ENCODE measurements at regions not wholly inside any gene's neighbourhood (a gene's known extent, or its start where the extent isn't known, plus 50 kb on each side); places are given as distances from the start of the nearest gene placed in this dataset.

DNA sequence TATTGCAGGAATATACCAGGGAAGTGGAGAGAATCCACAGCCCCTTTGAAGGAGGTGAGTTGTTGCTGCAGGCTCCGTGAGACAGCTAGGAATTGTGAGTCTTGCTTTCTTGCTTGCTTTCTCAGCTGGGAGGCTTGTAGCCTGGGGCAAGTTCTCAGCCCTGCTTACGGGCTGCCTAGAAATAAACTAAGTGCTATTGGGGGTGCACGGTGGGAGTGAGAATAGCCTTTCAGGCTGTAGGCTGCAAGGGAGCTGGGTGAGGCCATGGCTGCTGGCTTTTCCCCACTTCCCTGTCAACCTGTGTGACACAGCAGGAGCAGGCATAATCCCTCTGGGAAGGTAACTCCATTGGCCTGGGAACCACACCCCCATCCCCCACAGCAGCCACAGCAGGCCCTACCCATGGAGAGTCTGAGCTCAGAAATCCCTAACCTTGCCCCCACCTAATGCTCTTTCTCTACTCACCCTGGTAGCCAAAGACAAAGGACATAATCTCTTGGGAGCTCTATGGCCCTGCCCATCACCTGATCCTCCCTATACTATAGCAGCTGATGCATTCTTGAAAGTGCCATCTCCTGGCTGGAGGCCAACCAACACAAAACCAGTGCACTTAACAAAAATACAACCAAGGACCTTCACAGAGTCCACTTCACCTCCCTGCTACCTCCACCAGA is 113.0 kb downstream of the MMRN1 start:
- no peak for TF ChIP-seq ZNF274 (IDR thresholded peaks at IDR 0.05; ENCODE audit: low read depth, low read length)
- H3K4me3 ChIP-seq (ENCODE audit: low read length): no peak overlapping the region

DNA sequence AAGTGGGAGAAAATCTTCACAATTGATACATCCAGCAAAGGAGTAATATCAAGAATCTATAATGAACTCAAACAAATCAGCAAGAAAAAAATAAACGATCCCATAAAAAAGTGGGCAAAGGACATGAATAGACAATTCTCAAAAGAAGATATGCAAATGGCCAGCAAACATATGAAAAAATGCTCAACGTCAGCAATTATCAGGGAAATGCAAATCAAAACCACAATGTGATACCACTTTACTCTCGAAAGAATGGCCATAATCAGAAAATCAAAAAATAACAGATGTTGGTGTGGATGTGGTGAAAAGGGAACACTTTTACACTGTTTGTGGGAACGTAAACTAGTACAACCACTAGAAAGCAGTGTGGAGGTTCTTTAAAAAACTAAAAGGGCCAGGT is 114.3 kb upstream of the CCSER1 start:
- no peak for TF ChIP-seq ZNF274 (IDR thresholded peaks at IDR 0.05; ENCODE audit: low read depth, low read length)
- no peak overlapping the region for H3K4me3 ChIP-seq (ENCODE audit: low read length)

DNA sequence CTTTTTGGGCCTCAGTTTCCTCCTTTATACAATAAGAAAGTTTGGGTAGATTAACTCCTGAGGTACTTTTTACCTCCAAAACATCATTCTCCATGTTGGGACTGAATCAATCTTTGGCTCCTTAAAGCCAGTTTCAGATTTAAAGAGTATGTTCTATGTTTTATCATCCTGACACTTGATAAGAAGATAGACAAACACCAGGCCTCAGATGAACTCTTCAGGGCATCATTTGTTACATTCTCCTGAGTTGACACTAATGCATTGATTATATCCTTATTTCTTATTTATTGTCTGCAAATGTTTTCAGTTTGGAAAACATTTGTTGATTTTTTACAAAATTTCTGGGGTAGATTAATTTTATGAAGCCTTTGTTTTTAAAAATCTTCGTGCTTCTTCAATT is 102.7 kb upstream of the CCSER1 start:
- no peak for TF ChIP-seq ZNF274 (IDR thresholded peaks at IDR 0.05; ENCODE audit: low read depth, low read length)

DNA sequence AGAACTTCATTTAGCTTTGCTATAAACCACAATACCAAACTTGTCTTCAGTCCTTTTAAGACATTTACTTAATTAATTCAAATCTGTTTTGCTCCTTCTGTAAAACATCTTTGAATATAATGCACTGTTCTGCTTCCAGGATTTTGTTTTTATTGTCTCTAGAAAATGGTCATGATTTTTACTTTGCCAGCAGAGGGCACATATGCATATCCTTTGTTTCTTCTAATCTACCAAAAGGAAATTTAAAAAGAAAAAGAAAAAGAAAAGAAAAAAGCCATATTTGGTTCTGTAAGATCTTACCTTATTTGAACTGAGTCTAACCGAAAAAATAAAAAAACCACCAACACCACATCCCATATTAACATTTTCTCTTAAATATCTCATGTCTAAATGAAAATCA is 101.9 kb upstream of the CCSER1 start:
- no peak overlapping the region for H3K4me3 ChIP-seq (ENCODE audit: low read length)
- TF ChIP-seq ZNF274 (IDR thresholded peaks at IDR 0.05; ENCODE audit: low read depth, low read length): no peak

More for the DNA sequence above, 102.7 kb upstream of the CCSER1 start:
- H3K4me3 ChIP-seq (ENCODE audit: low read length): no peak overlapping the region

DNA sequence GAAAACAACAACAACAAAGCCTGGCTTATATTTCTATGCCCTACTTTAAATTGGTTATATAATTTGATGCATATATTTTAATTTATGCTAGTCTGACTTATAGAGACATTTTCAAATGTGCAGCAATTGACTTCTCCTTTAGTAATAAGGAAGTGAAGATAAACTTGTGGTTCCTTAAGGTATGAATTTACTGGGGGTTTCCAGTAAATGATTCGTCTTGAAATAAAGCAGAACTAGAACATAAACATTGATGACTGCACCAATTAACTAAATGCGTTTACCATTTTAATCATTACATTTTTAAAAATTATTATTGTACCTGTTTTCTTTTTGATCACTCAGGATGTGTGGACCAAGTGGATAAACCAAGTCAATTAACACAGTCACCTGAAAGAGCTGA is 99.6 kb upstream of the CCSER1 start:
- TF ChIP-seq ZNF274 (IDR thresholded peaks at IDR 0.05; ENCODE audit: low read depth, low read length): no peak
- no peak overlapping the region for H3K4me3 ChIP-seq (ENCODE audit: low read length)

DNA sequence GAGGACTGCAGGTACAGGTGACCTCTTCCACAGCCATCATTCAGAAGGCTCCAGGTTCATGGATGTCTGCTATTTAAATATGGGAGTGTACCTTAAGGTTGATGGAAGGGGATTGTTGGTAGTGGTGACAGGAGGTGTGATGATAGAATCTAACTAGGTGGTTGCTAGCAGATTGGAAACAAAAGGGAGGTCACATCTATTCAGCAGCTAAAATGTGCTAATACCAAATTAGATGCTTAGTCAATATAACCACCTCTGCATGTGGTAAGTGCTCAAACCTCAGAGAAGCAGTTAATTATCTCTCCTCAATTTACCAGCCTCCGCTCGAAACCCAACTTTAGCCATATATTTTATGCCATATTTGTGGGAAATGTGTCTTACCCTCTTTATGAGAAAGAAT is 98.7 kb upstream of the CCSER1 start:
- H3K4me3 ChIP-seq (ENCODE audit: low read length): peak overlapping the region; percentile 11; the same call in 1 of the 2 replicates
- no peak for TF ChIP-seq ZNF274 (IDR thresholded peaks at IDR 0.05; ENCODE audit: low read depth, low read length)

DNA sequence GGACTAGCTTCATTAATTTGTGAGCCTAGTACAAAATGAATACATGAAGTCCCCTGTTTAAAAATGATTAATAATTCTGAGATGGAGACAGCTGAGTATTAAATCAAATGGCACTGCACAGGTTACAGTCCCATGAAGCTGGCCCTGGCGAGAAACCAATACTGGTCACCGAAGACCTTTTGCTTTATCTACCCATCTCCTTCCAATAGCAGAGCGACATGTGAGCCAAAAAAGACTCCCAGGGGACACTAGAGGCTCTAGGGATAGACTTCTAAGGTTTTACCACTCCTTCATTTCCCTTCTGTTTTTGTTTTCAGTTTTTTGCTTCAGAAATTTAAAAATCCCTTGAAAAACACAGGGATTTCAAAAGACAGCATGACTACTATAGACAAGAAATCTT is 97.0 kb upstream of the CCSER1 start:
- no peak for TF ChIP-seq ZNF274 (IDR thresholded peaks at IDR 0.05; ENCODE audit: low read depth, low read length)
- H3K4me3 ChIP-seq (ENCODE audit: low read length): no peak overlapping the region

DNA sequence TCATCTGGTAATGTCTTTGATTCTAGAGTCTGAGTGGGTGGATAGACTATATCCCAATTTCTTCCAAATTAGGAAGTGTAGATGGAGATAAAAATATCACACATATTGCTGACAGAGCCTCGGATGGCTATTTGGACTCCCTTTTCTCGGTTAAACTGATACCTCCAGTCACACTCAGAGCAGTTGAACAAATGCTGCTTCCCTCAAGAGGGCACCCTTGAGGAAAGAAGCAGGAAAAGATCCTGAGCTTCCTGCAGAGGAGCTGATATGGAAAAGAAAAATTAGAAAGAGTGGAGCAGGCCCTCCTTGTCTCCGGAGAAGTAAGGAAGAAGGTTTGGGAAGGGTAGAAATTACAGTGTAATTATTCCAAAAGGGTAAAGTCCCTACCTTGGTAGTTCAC is 96.2 kb upstream of the CCSER1 start:
- no peak for TF ChIP-seq ZNF274 (IDR thresholded peaks at IDR 0.05; ENCODE audit: low read depth, low read length)
- no peak overlapping the region for H3K4me3 ChIP-seq (ENCODE audit: low read length)

DNA sequence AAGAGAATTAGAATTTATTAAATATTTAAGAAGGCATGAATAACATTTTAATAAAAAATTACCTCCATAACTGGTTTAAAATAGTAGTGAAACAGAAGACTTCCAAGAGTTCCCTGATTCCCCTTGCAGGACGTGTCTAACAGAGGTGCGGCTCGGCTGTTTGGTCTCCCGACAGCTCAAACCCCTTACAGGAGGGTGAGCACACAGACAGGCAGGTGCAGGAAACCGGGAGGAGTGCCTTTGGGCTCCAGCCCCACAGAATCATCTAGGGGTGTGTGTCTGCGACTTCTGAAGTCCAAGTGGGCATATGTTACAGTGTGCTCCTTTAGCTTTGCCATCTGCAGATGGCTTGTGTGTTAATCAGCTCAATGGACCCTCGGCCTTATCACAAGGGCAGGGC is 88.1 kb upstream of the CCSER1 start:
- H3K4me3 ChIP-seq (ENCODE audit: low read length): no peak overlapping the region
- TF ChIP-seq ZNF274 (IDR thresholded peaks at IDR 0.05; ENCODE audit: low read depth, low read length): no peak

DNA sequence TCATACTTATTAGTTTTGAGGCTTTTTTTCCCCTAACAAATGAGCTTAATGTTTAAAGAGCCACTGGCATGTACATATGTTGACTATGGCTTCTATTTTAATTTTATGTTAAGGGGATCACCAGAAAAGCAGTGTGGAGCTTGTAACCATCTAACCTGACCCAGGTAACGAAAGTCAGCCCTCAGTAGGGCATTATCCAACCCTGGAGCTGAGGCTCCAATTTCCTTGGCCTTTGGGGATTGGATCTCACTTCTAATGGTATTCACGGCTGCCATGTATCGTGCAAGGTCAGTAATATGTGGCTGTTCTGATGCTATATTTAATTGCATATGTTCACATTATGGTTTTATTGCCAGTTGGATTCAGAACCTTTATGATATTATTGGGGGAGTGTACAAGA is 75.2 kb upstream of the CCSER1 start:
- no peak for TF ChIP-seq ZNF274 (IDR thresholded peaks at IDR 0.05; ENCODE audit: low read depth, low read length)
- H3K4me3 ChIP-seq (ENCODE audit: low read length): no peak overlapping the region

DNA sequence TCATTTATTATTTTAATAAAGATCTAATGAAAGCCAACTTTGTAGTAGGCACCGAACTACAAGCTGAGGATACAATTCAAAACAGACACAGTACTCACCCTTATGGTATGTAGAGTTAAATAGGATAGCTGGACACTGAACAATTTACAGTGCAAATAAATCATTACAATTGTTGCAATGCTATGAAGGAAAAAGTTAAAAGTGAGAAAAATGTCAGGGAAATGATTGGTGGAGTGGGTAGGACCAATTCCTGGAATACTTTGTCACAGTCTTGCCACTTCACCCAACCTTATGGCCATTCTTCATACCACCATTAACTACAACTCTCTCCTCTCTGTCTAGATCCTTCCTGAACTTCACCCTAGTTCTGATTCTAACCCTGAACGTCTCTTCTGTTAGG is 70.1 kb upstream of the CCSER1 start:
- no peak for TF ChIP-seq ZNF274 (IDR thresholded peaks at IDR 0.05; ENCODE audit: low read depth, low read length)
- no peak overlapping the region for H3K4me3 ChIP-seq (ENCODE audit: low read length)

DNA sequence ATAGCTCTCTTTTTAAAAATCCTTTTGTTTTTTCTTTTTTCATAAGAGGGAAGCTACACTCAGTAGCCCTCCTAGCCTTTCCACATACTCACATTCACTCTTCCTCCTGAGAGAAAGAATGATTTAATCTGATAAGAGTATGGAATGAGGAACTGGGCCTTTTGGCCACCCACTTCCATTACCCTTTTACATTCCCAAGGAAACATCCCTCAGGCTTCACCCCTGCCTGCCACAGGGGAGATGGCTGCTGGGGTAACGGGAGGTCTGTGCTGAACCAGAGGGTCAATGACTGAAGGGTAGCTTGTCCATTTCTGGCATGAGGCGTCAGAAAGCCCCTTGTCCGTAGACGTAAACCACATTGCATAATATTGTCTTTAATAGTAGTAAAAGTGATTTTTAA is 67.2 kb upstream of the CCSER1 start:
- TF ChIP-seq ZNF274 (IDR thresholded peaks at IDR 0.05; ENCODE audit: low read depth, low read length): no peak
- no peak overlapping the region for H3K4me3 ChIP-seq (ENCODE audit: low read length)

DNA sequence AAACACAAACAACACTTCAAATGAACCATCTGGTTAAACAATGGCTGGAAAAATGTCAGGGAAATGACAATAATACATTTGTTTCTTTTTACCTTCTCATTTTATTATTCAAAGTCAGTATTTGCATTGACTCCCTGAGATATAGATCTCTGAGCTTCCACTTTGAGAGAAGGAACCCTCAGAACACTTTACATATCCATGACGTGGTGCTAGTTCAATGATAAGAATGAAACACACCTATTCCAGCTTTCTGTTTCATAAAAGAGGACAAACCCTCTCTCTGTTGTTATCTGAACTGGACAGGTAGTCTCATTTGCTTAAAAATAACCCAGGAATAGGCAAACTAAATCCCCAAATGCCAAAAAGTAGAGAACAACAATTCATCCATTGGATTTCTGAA is 65.3 kb upstream of the CCSER1 start:
- H3K4me3 ChIP-seq (ENCODE audit: low read length): no peak overlapping the region
- TF ChIP-seq ZNF274 (IDR thresholded peaks at IDR 0.05; ENCODE audit: low read depth, low read length): no peak

DNA sequence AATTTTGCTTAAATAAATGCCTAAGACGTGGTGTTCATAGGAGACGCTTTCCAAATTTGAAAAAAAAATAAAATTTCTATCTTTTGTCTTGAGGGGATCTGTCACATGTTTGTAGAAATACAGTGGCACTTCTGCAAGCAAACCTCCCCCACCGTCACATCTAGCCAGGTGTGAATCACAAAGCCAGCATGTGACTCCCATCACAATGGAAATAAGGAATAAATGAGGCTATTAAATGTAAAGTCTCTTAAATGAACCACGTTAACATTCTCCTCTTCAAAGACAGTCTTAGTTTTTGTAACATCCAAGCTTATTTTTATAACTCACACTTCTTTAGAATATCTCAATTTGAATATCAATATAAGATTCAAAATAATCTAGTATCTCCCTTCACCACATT is 63.0 kb upstream of the CCSER1 start:
- H3K4me3 ChIP-seq (ENCODE audit: low read length): no peak overlapping the region
- TF ChIP-seq ZNF274 (IDR thresholded peaks at IDR 0.05; ENCODE audit: low read depth, low read length): no peak

DNA sequence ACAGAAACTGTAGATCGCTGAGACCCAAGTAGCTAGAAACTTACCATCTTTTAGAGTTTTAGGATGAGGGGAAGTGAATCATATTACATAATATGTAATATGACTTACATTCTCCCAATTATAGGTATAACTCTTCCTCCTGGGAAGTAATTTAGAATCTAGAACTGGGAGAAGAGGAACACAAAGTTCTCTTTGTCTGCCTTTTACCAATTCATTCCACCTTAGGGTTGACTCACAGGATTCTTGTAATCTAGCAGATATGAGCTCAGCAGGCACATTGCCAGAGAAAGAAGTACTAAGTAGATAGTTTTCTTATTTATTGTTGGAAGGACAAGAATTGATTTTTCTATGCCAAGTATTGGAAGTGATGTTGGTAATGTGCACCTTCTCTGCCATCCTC is 58.0 kb upstream of the CCSER1 start:
- no peak overlapping the region for H3K4me3 ChIP-seq (ENCODE audit: low read length)
- no peak for TF ChIP-seq ZNF274 (IDR thresholded peaks at IDR 0.05; ENCODE audit: low read depth, low read length)

Measured in GM08714 (cell line).